Fibroblast of skin of right quadriceps (primary cell): ENCODE measurements at regions not wholly inside any gene's neighbourhood (a gene's known extent, or its start where the extent isn't known, plus 50 kb on each side); places are given as distances from the start of the nearest gene placed in this dataset.
"Not testable (repeated sequence)": the region's sequence is repeated elsewhere in the genome, so short reads cannot be mapped to it uniquely, and the experiment has no call there.

Source experiments
- DNase-seq: peaks from one replicate; pipeline ENCODE4 v3.0.0-alpha.2; 2013

DNA sequence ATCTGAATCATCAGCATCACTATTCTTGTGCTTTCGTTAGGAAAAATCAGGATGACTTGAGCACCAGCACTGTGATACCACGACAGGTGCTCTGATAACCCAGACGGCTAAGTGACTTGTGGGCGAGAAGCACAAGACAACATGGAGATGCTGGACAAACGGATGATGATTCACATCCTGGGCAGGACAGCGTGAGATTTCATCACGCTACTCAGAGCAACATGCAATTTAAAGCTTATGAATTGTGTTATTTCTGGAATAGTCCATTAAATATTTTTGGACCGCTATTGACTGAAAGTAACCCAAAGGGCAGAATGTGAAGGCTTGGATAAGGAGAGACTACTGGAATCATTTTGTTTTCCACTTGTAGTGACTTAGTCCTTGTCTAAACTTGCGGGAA lies 114.8 kb upstream of the DAPK1 start:
- peak; percentile 39 for DNase-seq

DNA sequence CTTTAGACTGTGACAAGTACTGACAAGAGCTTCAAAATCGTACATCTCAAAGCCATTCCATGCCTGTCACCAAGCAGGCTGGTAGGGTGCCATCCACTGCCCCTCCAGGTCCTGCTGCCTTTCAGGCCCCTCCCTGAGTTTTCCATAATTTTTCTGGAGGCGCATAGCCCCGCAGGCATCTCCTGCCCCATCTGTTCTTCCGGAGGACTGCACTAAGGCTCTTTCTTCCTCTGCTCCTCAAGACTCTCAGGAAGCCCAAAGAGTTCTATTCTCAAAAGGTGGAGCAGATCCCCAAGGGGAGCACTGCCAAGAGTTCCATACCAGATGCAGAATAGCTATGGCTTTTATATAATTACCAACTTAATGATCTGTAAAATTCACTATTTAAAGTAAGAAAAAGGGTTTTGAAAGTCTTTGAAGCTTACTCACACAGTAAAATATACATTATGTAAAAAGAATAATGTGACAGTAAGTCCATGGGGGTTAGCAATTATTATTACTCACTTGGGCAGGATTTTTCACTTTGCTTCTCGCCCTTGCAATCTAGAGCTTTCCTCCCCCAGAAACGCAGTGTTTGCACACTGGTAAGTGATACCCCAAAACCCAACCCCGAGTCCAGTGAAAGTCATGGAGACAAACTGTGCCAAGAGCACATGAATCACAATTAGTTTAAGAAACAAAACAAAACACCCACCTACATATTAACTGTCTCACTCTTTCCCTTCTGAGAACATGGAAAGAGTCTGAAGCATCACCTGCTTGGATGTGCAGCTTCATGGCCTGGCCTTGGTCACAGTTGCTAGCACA lies 114.1 kb upstream of the DAPK1 start:
- no peak for DNase-seq

GRCh38 chr9:87386490-87387025 lies 111.1 kb upstream of the DAPK1 start:
- no peak for DNase-seq

DNA sequence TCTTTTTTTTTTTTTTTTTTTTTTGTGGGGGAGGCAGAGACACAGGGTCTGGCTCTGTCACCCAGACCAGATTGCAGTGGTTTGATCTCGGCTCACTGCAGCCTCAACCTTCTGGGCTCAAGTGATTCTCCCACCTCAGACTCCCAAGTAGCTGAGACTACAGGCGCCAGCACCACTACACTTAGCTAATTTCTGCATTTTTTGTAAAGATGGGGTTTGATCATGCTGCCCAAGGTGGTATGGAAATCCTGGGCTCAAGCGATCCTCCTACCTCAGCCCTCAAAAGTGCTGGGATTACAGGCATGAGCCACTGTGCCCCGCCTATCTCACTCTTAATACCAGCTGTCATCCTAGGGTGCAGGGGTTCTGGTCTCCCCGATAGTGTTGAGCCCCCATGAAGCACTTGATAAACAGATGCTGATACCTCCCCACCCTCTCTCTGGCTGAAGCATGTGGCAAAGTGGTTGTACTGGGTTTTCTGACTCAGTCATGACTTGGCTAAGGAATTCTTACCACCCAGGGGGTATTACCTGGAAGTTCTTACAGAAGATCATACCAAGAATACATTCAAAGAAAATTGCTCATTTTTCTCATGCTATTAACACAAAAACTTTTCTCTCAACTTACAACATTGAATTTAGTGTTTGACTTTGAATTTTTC lies 110.2 kb upstream of the DAPK1 start:
- DNase-seq: peak; percentile 21

- not testable (repeated sequence) for DNase-seq
Observed at GRCh38 chr9:87388708-87389107, 109.0 kb upstream of the DAPK1 start.

DNA sequence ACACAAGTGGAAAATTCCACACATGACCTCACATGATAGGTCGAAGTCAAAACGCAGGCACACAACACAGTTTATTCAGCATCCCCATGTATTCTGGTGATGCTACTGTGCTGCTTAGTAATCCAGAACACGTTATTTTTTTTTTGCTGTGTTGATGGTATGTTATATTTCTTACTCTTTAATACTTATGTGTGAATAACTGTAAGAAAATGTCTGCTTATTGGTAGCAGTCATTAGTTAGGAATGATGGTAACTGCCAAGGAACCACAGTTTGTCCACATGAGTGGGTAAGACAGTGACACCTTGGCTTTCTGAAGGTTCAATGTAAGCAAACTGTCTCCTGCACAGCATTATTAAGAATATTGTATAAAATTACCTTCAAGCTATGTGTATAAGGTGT lies 107.7 kb upstream of the DAPK1 start:
- no peak for DNase-seq

- no peak for DNase-seq
Observed at GRCh38 chr9:87390361-87390760, 107.3 kb upstream of the DAPK1 start.

GRCh38 chr9:87392086-87392485 lies 105.6 kb upstream of the DAPK1 start:
- no peak for DNase-seq

GRCh38 chr9:87393706-87394230 lies 103.9 kb upstream of the DAPK1 start:
- DNase-seq: no peak

DNA sequence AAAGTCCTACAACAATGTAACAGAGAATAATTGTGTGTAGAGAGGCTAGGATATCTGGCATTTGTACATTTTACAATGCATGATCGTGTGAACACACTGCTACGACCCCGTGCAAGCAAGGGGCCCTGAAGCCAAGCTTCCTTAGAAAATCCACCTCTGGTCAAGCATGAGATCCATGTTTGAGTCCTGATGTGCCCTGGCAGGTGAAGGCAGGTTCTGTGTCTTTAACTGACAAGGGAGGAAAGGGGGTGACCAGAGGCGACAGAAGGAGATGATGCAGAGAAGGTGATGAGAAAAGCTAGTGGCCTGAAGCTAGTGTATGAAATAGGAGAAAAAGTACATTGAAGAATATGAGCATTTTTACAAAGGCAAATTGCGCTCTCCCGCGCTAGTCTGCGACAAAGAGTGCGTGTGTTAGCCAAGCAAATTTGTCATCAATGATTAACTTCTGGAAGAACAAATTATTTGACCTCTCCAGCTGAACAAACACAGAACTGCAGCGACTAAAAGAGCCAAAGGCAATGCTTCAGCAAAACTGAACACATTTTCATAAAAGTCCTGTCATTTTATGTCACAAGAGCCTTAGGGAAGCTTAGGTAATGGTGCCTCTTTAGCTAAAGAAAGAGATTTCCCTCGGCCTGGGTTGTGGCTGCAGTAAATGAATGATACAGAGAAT lies 101.7 kb upstream of the DAPK1 start:
- DNase-seq: no peak

DNA sequence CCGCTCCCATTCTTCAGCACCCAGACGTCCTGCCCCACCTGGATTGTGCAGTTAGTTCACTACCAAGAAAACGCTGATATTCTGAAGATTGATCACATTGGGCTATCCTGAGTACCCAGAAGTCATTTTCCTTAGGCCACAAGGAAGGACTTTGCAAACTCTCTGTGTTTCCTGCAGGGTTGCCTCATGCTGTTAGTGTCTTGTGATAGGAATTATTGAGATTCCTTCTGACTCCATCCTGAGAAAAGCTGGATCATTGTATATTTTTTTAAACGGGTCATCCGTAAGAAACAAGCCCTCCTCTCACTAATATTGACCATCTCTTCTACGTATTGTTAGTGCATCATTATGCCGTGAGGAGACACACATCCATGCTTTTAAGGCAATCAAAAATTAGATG lies 96.0 kb upstream of the DAPK1 start:
- no peak for DNase-seq

DNA sequence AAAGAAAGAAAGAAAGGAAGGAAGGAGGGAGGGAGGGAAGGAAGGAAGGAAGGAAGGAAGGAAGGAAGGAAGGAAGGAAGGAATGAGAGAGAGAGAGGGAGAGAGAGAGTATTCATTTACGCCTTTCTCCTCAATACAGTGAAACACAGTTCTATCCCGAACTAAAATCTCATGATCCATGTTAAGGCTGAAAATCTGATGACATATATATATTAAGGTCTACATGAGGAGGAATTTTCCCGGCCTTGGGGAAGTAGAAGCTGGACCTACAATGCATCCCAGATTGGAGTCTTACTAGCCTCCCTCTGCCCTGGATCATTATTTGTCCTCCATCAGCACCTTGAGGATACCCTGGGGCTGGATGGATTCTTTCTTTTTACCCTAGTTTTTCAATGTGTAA lies 95.1 kb upstream of the DAPK1 start:
- no peak for DNase-seq

- DNase-seq: peak; percentile 22
Observed at GRCh38 chr9:87405677-87406542, 91.8 kb upstream of the DAPK1 start.

DNA sequence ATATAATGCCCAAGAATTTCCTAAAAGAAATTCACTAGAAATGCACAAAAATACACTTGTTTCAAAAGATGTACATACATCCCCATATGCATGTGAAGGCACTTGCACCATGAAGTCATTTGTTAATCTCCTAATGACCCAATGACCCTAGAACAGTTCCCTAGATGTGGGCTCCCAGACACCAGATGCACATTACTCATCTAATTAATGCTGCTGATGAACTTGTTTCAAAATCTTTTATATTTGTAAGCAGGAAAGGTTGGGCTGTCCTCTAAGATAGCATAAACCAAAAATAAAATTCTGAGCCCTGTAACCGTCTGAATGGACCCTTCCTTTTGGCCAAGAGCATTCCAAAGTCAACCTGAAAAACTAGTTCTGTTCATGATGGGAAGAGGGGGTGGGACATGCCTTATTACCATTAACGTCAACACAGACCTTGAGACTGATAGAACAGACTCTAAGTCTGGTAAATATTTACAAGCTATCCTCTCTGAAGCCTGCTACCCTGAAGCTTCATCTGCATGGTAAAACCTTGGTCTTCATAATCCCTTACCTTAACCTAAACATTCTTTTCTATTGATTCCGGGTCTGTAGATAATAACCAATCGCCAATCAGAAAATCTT lies 91.0 kb upstream of the DAPK1 start:
- no peak for DNase-seq

DNA sequence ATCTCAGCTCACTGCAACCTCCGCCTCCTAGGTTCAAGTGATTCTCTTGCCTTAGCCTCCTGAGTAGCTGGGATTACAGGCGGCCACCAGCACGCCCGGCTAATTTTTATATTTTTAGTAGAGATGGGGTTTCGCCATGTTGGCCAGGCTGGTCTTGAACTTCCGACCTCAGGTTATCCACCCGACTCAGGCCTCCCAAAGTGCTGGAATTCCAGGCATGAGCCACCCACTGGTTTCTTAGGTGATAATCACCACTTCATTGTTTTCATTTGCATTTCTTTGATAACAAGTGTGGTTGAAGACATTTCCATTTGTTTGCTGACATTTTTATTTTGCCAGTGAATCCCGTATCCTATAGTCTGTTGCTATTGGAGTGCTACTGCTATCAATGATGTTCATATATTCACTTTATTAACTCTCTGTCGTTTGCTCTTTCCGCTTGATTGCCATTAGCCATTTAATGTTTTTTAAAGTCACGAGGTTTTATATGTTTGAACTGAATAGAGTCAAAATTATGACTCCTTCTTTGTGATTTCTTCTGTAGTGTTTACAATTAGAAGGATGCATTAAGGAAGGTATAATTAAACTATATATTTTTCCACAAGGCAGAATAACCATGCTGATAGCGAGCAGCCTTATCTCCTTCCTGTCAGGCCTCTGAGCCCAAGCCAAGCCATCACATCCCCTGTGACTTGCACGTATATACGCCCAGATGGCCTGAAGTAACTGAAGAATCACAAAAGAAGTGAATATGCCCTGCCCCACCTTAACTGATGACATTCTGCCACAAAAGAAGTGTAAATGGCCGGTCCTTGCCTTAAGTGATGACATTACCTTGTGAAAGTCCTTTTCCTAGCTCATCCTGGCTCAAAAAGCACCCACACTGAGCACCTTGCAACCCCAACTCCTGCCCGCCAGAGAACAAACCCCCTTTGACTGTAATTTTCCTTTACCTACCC lies 87.3 kb upstream of the DAPK1 start:
- DNase-seq: not testable (repeated sequence)

DNA sequence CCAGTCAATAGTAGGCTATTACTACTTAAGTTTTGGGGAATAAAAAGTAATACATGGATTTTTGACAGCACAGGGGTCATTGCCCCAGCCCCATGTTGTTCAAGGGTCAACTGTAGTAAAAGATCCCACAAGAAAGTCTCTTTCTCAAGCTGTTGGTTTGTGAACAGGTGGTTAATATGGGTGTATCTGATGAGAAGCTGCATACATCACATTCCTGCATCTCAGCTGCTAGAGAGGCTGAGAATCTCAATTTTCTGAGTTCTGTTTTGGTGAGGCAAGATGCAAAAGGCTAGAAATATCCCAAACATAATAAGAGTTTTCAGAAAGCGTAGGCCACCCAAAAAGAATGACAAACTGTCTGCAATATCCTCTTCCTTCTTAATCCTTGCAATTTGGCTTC lies 76.8 kb upstream of the DAPK1 start:
- no peak for DNase-seq

GRCh38 chr9:87421734-87422133 lies 75.9 kb upstream of the DAPK1 start:
- no peak for DNase-seq

DNA sequence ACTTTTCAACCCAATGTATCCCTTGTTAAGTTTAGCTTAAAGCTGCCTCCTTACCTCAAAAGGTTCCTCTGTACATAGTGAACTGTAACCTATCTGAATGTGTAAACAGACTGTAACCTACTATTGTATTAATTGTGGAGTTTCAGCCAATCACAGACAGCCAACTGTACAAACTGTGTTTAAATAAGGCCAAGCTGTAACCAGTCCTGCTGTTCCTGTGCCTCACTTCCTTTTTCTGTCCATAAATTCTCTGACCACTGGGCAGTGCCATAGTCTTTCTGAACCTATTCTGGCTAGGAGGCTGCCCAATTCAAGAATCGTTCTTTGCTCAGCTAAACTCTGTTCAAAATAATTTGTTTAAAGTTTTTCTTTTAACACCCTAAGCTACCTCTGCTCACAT lies 74.7 kb upstream of the DAPK1 start:
- DNase-seq: no peak

DNA sequence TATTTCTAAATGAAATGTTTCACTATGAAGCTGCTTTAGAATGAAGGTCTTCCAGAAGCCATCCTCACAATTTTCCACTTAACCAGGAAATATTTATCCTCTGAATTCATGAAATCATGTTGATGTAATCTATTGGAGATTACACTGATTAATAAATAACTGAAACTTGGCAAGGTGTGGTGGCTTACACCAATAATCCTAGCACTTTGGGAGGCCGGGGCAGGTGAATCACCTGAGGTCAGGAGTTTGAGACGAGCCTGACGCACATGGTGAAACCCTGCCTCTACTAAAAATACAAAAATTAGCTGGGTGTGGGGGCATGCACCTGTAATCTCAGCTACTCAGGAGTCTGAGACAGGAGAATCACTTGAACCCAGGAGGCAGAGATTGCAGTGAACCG lies 73.8 kb upstream of the DAPK1 start:
- DNase-seq: not testable (repeated sequence)

- no peak for DNase-seq
Observed at GRCh38 chr9:87425202-87425601, 72.5 kb upstream of the DAPK1 start.
